GM10248 (cell line): ENCODE measurements at regions not wholly inside any gene's neighbourhood (a gene's known extent, or its start where the extent isn't known, plus 50 kb on each side); places are given as distances from the start of the nearest gene placed in this dataset.
"Not testable (repeated sequence)": the region's sequence is repeated elsewhere in the genome, so short reads cannot be mapped to it uniquely, and the experiment has no call there.

Experiments used
- CTCF ChIA-PET: fragments of 300-600 bp; sonication (Branson Sonifier 250); formaldehyde crosslinking; extraction: SDS; loops from one replicate; lab custom pipeline; 2021; ENCODE audit warnings: antibody characterized with exemption; lab: Yijun Ruan, JAX
- POLR2A ChIA-PET: fragments of 350-650 bp; sonication (Branson Sonifier 250); formaldehyde crosslinking; extraction: SDS; loops from one replicate; lab custom pipeline; 2020; ENCODE audit warnings: antibody characterized with exemption; lab: Yijun Ruan, JAX
- DNase-seq: peaks from one replicate; pipeline ENCODE4 v3.0.0; 2012; ENCODE audit errors: extremely low spot score
- CTCF ChIP-seq: IDR thresholded peaks from 2 replicates; pipeline ENCODE4 v1.5.1; 2012; ENCODE audit warnings: mild to moderate bottlenecking, low read depth; ENCODE audit errors: extremely low read depth, missing control alignments, control extremely low read depth

GRCh38 chr18:66874375-66874774, 270.5 kb upstream of the CDH19 start:
- TF ChIP-seq CTCF = no peak
- POLR2A ChIA-PET = no interaction called here
- no peak for DNase-seq
- CTCF ChIA-PET = interaction anchor here (1.1 to 1.5 kb wide), 3 partner anchors 9 to 11 kb away, joined by 4 read pairs; no protein-coding TSS in a partner anchor

- CTCF ChIA-PET = interaction anchor here (0.6 to 1.5 kb wide), 4 partner anchors 9 to 313 kb away, joined by 4 read pairs; no protein-coding TSS in a partner anchor
- POLR2A ChIA-PET = no interaction called here
- TF ChIP-seq CTCF = no peak
- DNase-seq = no peak
Observed at GRCh38 chr18:66873899-66874298, 270.0 kb upstream of the CDH19 start.

- no peak for TF ChIP-seq CTCF
- CTCF ChIA-PET = interaction anchor here (1.2 to 1.3 kb wide), 2 partner anchors 8 to 9 kb away, joined by 3 read pairs; no protein-coding TSS in a partner anchor
- DNase-seq = no peak
- POLR2A ChIA-PET = no interaction called here
Observed at GRCh38 chr18:66872277-66872676, 268.4 kb upstream of the CDH19 start.

GRCh38 chr18:66867653-66868052, 263.8 kb upstream of the CDH19 start:
- DNase-seq = no peak
- ChIA-PET CTCF (interaction anchor here (1.0 to 1.4 kb wide), 2 partner anchors 22 to 26 kb away, joined by 3 to 5 read pairs; no protein-coding TSS in a partner anchor), POLR2A (no interaction called here)

GRCh38 chr18:66866427-66866940, 262.6 kb upstream of the CDH19 start:
- POLR2A ChIA-PET, DNase-seq: not testable (repeated sequence)
- CTCF ChIA-PET = interaction anchor here (1.0 to 1.4 kb wide), 2 partner anchors 23 to 27 kb away, joined by 3 to 5 read pairs; no protein-coding TSS in a partner anchor

More at GRCh38 chr18:66867653-66868052, 263.8 kb upstream of the CDH19 start:
- no peak for TF ChIP-seq CTCF

- ChIA-PET CTCF (interaction anchor here (0.9 to 1.2 kb wide), 2 partner anchors 10 to 12 kb away, joined by 3 read pairs; no protein-coding TSS in a partner anchor), POLR2A (no interaction called here)
- no peak for DNase-seq
- TF ChIP-seq CTCF = no peak
Observed at GRCh38 chr18:66838340-66838987, 234.6 kb upstream of the CDH19 start.

GRCh38 chr18:66833646-66834045, 229.8 kb upstream of the CDH19 start:
- no peak for DNase-seq
- CTCF ChIA-PET = no interaction called here
- no peak for TF ChIP-seq CTCF
- POLR2A ChIA-PET = no interaction called here
